HG02852 (cell line): ENCODE measurements at regions not wholly inside any gene's neighbourhood (a gene's known extent, or its start where the extent isn't known, plus 50 kb on each side); places are given as distances from the start of the nearest gene placed in this dataset.
"Not testable (repeated sequence)": the region's sequence is repeated elsewhere in the genome, so short reads cannot be mapped to it uniquely, and the experiment has no call there.

Source experiments
- ATAC-seq: cut with Tn5 transposase; IDR thresholded peaks from one replicate; pipeline ENCODE4 v1.9.1; 2021; ENCODE audit warnings: mild to moderate bottlenecking, moderate library complexity; ENCODE audit not compliant: unreplicated experiment

DNA sequence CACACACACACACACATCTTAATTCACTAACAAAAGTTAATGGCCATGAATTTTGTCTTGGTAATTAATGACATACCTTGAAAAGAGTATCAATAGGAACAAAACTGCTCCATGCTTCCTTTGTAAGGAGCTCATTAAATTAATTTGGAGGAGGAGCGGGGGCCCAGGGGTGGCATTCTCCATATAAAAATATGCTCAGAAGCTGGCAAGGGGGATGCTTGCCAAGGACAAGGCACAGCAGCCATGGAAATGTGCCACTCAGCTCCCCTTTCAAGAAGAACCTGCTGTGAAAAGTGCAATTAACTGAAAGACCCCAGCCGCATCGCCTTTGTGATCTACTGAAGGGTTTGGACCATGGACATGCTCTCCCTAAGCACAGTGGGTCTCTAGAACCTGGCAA lies 385.9 kb upstream of the API5 start:
- no peak for ATAC-seq

DNA sequence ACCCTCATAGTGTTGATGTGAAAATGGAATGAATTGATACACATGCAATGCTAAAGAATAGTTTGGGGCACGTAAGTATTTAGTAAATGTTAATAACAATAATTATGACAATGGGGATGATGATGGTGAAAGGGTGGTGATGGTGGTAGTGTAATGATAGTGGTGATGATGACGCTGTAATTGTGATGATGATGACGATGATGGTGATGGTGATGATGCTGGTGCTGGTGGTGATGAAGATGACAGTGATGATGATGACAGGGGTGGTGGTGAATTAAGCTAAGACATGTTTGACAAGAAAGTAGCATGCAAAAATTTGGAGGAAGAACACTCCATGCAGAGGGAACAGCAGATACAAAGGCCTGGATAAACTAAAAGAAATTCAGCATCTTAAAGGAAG lies 364.4 kb upstream of the API5 start:
- ATAC-seq = no peak

- not testable (repeated sequence) for ATAC-seq
These were observed 361.9 kb upstream of the API5 start for GRCh38 chr11:42949738-42950376.

DNA sequence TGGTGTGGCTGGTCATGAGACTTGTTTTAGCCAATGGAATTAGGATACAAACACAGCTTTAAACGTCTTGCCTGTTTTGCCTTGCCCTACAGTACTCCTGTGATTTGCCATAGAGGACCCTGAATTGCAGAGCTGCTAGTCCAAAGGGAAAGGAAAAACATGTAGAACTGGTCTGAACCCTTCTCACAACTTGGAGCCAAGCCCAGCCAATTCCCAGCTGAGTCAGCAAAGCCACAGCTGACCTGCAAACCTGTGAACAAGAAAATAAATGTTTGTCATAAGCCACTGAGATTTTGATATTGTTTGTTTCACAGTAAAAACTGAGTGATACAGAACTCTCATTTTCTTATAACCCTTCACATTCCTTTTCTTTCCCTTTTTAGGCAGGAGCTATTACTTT lies 360.5 kb upstream of the API5 start:
- ATAC-seq = no peak

- no peak for ATAC-seq
These were observed 354.0 kb upstream of the API5 start for GRCh38 chr11:42957831-42958230.

- ATAC-seq = no peak
These were observed 353.2 kb upstream of the API5 start for GRCh38 chr11:42958635-42959034.

DNA sequence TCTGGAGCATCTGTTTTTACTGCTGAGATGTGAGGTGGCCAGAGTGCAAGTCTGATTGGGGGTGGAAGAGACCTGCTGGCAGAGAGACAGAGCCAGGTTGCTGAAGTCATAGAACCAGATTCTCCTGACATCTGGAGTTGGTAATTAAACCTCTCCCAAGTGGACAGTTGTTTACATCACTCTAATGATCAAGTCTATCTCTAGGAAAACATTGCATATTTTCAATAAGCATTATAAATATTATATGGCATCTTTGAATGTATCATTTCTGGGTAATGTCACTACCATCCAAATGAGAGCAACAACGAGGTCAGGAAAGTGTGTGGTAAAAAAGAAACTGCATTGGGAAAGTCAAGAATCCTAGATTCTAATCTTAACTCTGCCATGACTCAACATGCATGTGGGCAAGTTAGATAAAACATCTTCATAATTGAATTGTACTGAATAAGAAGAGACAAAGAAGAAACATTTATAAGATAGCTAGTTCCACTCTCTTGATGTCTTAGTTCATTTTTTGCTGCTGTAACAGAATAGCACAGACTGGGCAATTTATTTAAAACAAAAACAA lies 351.2 kb upstream of the API5 start:
- no peak for ATAC-seq

DNA sequence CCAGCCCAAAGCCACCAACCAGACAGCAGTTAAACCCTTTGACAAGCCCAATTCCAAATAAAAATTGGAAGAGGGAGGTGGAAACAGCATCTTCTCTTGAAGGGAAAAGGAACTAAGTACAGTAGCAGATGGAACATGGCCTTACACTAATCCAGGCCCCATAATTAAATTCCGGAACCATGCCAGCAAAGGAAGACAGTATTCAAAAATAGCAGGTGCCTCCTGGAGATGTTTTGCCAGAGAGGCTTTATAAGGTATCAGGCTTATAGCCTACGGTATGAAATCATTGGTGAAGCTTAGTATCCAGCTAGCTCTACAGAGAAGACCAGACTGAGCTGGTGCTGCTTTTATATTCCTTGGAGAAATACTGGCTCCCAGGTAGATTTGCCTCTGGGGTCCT lies 344.1 kb upstream of the API5 start:
- ATAC-seq = no peak

DNA sequence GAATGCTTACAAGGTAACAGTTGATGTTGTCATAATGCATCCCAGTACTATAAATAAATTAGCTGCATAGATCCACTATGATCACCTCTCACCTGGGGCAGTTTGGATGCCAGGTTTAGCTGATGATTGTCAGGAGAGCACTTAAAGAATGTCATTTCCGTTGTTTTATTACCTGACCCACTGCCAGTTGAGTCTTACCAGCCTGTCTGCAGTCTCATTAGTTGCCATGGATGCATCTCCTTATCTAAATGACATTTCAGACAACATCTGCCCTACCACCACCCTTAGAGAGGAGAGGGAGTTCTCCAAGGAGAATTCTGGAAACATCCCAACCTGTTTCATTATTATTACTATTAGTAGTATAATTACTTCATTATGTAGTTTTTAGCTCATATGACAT lies 339.1 kb upstream of the API5 start:
- no peak for ATAC-seq

- ATAC-seq = no peak
These were observed 337.2 kb upstream of the API5 start for GRCh38 chr11:42974510-42975179.

GRCh38 chr11:42975180-42975529 lies 336.6 kb upstream of the API5 start:
- ATAC-seq = no peak

DNA sequence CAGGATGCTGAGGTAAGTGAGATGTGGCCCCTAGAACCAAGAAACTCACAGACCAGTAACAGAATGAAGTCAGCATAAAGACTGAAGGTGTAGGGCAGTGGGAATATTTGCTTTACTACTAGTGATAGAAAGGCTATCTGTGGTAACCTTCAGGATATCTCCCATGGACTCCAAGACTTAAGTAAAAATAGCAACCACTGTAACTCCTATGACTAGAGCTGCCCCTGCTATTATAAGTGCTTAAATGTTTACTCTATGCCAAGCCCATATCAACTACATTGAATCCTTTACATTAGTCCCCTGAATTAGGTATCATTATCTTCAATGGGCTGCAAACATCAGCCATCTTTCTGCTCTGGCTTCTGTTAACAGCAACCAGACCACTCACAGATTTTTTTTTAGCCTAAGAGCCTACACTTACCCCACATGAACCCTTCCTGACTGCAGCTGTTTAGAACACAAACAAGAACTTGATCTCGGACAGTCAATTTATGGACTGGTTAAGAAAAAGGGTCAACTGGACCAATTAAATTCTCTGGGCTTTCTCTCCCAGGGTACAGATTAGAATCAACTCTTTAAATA lies 335.1 kb upstream of the API5 start:
- ATAC-seq = no peak

- ATAC-seq = no peak
These were observed 319.2 kb upstream of the API5 start for GRCh38 chr11:42992594-42992993.

- no peak for ATAC-seq
These were observed 315.1 kb upstream of the API5 start for GRCh38 chr11:42996421-42997307.

GRCh38 chr11:43004879-43005278 lies 306.9 kb upstream of the API5 start:
- ATAC-seq = not testable (repeated sequence)

- no peak for ATAC-seq
These were observed 301.8 kb upstream of the API5 start for GRCh38 chr11:43010042-43010441.

DNA sequence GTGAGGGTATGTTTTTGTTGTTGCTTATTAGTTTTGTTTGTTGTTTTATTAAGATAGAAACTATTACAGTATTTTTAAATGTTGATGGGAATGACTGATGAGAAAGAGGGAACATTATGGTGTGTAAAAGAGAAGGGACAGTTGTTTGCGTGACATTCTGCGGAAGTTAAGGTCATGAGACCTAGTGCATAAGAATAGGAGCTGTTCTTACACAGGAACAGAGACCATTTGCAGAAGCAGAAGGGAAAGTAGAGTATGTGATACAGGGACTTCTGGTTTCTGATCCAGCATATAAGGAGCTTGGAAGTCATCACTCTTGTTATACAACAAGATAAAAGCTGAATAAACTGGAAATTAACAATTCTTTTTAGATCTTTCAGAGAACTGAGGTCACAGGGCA lies 299.2 kb upstream of the API5 start:
- no peak for ATAC-seq

DNA sequence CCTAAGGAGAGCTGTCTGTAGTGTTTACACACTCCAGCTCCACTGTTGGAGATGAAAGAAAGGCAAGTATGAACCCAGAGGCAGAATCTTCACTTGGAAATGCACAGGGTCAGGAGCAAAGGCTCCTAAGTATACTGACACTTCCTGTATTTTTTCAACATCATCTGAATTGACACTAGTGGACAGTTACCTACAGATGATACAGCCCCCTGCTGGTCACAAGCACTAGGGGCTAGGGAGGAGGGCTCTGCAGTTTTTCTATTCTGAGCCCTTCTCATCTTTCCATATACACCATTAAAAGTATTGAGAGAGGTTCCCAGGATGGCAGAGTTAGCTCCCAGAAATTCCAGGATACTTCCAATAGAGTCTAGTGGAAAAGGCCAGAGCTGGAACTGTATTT lies 290.3 kb upstream of the API5 start:
- ATAC-seq = no peak

GRCh38 chr11:43034341-43034740 lies 277.5 kb upstream of the API5 start:
- no peak for ATAC-seq

- no peak for ATAC-seq
These were observed 276.7 kb upstream of the API5 start for GRCh38 chr11:43035086-43035485.
